ENCODE measurements at regions not wholly inside any gene's neighbourhood (a gene's known extent, or its start where the extent isn't known, plus 50 kb on each side); places are given as distances from the start of the nearest gene placed in this dataset.

- TF ChIP-seq E2F2 (CRISPR knock-in tag; IDR thresholded peaks at IDR 0.05; ENCODE audit: borderline replicate concordance) (no peak), EHMT2 (IDR thresholded peaks at IDR 0.05; ENCODE audit: borderline replicate concordance, low read depth, low read length) (no peak), ZNF337 (CRISPR knock-in tag; IDR thresholded peaks at IDR 0.05; ENCODE audit: borderline replicate concordance, low read depth) (no peak), CC2D1A (CRISPR knock-in tag; IDR thresholded peaks at IDR 0.05) (no peak)
Observed at GRCh38 chr13:66113882-66114526, 1116.1 kb downstream of the PCDH9 start (continued).

GRCh38 chr13:66111628-66112027, 1118.5 kb downstream of the PCDH9 start:
- Histone ChIP-seq H3K4me1 (ENCODE audit: insufficient read depth, low read length) (no peaks in the 10 kb centered on the region), H3K4me2 (ENCODE audit: low read depth, low read length) (no peak overlapping the region), H3K27me3 (ENCODE audit: control insufficient read depth in 1 of 2, insufficient read depth in 2 of 2, low read length in 2 of 2) (no peaks in the 10 kb centered on the region; a peak in 1 of 5 replicates), H3K9ac (ENCODE audit: insufficient read depth, low read depth, low read length) (no peak overlapping the region), H2AFZ (ENCODE audit: low read length) (no peak overlapping the region), H3K27ac (ENCODE audit: extremely low read length, insufficient read depth, low read length) (no peak overlapping the region), H3K36me3 (replicated peaks in 1 of 2; ENCODE audit: control insufficient read depth in 1 of 2, insufficient read depth in 2 of 2, low read length in 2 of 2) (no peaks in the 10 kb centered on the region), H3K4me3 (replicated peaks in 1 of 3; ENCODE audit: insufficient read depth in 1 of 3, low read depth in 2 of 3, low read length in 3 of 3) (no peak overlapping the region), H3K9me3 (ENCODE audit: low read length) (no peaks in the 10 kb centered on the region), H3K79me2 (ENCODE audit: insufficient read depth, low read length) (no peaks in the 10 kb centered on the region), H4K20me1 (ENCODE audit: insufficient read depth, low read length) (no peaks in the 10 kb centered on the region)
- POLR2A ChIA-PET, result no interaction called here
- in situ Hi-C loops (cut with HindIII; ENCODE audit: extremely low pct_ligation_motif_present, low pct_unique_long_range_greater_than_20kb), result no loop called here
- ATAC-seq (no peak), FAIRE-seq (no peak), DNase-seq (ENCODE audit: low spot score) (no peak)
- intact Hi-C loops (cut with micrococcal nuclease; ENCODE audit: unreplicated experiment), result no loop called here
- CTCF ChIA-PET (ENCODE audit: low intra/inter-chr PET ratio, low total read pairs), result no interaction called here
- BruUV-seq (replicated peaks), result no TSS peak
- TF ChIP-seq SRY (CRISPR knock-in tag; IDR thresholded peaks at IDR 0.05), result no peak
- TF ChIP-seq ZEB1 (IDR thresholded peaks at IDR 0.05; ENCODE audit: insufficient replicate concordance, low read depth), result no peak
- TF ChIP-seq PRDM4 (CRISPR knock-in tag; IDR thresholded peaks at IDR 0.05; ENCODE audit: borderline replicate concordance), result no peak
- TF ChIP-seq TCF7 (IDR thresholded peaks at IDR 0.05; ENCODE audit: low read depth), result no peak
- no peak for TF ChIP-seq SP1 (IDR thresholded peaks at IDR 0.05)
- no peak for TF ChIP-seq SP1 (CRISPR knock-in tag; IDR thresholded peaks at IDR 0.05)
- no peak for TF ChIP-seq CCDC6 (CRISPR knock-in tag; IDR thresholded peaks at IDR 0.05)
- TF ChIP-seq CHCHD3 (CRISPR knock-in tag; IDR thresholded peaks at IDR 0.05), result no peak
- no peak for TF ChIP-seq PHF21A (CRISPR knock-in tag; IDR thresholded peaks at IDR 0.05)
- TF ChIP-seq BCL3 (CRISPR knock-in tag; IDR thresholded peaks at IDR 0.05), result no peak
- no peak for TF ChIP-seq ZSCAN25 (CRISPR knock-in tag; IDR thresholded peaks at IDR 0.05)
- TF ChIP-seq FOXA1 (IDR thresholded peaks at IDR 0.05), result no peak
- no peak for TF ChIP-seq FOXA1 (CRISPR knock-in tag; IDR thresholded peaks at IDR 0.05)
- no peak for TF ChIP-seq ZNF570 (CRISPR knock-in tag; IDR thresholded peaks at IDR 0.05; ENCODE audit: borderline replicate concordance)
